Occipital lobe (tissue), 1 donor: ENCODE measurements at regions not wholly inside any gene's neighbourhood (a gene's known extent, or its start where the extent isn't known, plus 50 kb on each side); places are given as distances from the start of the nearest gene placed in this dataset.
"Not testable (repeated sequence)": the region's sequence is repeated elsewhere in the genome, so short reads cannot be mapped to it uniquely, and the experiment has no call there.

Experiments
- DNase-seq: peaks from one replicate; lab custom pipeline; 2025; lab: John Stamatoyannopoulos, UW

DNA sequence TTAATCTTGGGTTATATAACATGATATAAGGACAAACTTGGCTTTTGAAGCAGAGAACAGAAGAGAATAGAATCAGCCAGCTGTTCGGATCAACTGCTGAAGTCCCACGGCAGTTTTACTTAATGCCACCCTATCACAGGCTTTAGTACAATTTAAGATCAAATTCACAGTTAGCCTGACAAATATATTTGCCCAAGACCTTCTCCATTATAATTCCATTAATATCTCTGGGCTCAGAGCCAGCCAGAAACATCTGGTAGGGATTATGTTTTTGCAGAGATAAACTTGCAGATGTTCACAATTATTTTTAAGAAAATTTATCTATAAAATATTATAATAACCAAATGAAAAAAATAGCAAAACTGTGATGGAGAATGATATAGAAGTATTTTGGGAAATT lies 381.4 kb downstream of the RAD51AP2 start:
- DNase-seq = no peak

- no peak for DNase-seq
Measured at GRCh38 chr2:17136231-17136630, 382.0 kb downstream of the RAD51AP2 start.

DNA sequence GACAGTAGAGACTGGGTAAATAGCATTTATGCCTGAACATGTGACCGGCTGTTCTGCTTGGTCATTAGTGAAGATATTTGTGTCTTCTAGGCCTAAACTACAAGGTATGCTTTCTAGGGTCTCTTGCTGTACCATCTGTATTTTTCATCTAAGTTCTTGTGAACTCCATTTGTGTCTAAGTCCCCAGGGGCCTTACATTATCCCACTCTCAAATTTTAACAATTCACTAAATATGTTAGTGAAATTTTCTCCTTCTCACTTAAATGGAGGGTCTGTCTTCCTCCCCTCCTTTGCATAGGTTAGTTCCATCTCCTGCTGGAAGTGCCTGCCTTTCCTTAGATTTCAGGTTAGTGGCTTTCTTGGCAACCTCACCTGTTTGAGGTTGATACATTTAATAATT lies 382.6 kb downstream of the RAD51AP2 start:
- no peak for DNase-seq

GRCh38 chr2:17133052-17133671 lies 385.1 kb downstream of the RAD51AP2 start:
- no peak for DNase-seq

DNA sequence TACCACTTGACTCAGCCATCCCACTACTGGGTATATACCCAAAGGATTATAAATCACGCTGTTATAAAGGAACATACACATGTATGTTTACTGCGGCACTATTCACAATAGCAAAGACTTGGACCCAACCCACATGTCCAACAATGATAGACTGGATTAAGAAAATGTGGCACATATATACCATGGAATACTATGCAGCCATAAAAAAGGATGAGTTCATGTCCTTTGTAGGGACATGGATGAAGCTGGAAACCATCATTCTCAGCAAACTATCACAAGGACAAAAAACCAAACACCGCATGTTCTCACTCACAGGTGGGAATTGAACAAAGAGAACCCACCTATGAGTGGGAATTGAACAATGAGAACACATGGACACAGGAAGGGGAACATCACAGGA lies 387.6 kb downstream of the RAD51AP2 start:
- DNase-seq = not testable (repeated sequence)

GRCh38 chr2:17125989-17126620 lies 392.1 kb downstream of the RAD51AP2 start:
- DNase-seq = no peak

DNA sequence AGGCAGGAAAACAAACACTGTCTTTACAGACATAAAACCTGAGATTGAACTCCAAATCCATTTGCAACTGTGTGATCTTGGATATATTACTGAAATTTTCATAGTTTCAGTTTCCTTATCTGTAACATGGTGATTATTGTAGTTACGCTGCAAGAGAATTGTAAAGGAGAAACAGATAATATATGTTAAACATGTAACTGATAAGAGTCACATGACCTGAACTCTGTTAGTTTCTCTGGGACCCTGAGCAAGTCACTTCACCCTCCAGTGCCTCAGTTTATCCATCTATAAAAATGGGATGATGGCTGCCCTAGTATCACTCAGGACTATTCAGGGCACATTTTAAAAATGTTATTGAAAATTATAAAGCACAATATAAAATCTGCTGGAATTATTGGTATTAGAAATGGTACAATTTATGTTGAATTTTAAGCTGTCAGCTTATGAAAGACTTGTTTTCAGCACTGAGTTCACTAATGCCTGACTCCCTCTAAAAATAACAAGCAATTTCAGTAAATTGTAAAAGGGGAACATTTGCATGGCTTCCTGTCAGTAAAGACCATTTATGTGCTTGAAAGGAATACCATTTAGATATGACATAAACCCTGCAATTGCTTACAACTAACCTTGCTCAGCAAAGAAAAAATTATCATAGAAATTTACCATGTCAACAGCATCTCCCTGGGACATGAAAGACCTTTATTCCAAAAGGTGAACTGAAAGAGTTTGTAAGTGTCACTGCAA lies 393.5 kb downstream of the RAD51AP2 start:
- no peak for DNase-seq

DNA sequence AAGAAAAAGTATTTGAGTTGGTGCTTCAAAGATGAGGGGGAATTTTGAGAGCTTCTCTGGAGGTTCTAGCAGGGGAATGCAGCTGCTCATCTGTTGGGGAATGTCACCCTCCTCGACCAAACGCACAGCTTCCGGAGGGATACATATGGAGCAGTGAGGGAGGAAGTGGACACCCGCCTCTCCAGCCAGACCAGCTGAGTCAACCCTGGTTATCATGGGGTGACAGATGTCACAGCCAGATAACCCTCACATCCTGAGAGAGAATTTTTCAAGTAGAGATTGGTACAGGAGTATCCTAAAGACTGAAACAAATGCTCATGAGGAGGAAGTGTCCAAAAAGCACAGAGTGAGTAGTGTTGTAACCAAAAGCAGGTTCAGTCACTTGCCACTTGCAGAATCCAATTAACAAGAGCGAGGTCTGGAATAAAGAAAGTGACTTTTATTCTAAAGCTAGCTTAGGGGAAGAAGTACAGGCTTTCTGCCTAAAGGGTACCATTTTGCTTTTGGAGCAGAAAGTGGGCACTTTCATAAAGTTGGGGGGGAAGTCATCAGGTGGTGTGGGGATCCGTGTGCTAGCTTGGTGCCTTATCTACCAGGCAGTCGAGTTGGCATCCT lies 395.2 kb downstream of the RAD51AP2 start:
- no peak for DNase-seq

DNA sequence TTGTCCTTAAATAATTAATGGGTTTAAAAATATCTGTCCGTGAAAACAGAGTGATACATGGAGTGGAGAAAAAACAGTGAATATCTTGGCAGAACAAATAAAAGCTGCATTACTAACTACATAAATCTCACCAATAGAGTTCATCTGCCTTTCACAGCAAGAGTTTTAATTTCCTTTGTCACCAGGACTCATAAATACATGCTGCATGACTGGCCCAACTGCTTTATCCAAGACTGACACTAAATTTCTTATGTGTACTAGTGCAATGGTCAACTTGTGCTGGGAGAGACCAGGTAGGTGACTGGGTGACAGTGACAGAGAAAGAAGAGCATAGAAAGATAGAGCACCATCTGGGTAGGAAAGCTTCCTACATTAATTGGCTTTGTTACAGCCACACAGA lies 402.8 kb downstream of the RAD51AP2 start:
- DNase-seq = no peak

DNA sequence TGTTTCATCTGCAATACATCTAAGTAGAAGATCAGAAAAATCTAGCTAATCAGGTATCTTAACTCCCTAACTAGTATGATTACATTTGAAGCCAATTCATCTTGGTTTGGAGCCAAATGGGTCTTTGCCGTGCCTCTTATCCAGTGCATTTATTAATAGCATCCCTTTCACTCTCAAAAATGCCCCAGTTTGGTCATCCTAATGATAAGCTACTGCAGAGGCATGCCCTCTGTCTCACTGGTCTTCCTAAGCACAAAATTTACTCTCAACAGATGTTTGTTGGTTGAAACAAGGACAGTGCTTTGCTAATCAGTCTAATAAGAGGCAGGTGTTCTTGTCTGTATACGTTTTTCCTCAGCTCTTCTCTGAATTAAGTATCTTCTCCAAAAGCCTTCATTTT lies 403.2 kb downstream of the RAD51AP2 start:
- DNase-seq = no peak

DNA sequence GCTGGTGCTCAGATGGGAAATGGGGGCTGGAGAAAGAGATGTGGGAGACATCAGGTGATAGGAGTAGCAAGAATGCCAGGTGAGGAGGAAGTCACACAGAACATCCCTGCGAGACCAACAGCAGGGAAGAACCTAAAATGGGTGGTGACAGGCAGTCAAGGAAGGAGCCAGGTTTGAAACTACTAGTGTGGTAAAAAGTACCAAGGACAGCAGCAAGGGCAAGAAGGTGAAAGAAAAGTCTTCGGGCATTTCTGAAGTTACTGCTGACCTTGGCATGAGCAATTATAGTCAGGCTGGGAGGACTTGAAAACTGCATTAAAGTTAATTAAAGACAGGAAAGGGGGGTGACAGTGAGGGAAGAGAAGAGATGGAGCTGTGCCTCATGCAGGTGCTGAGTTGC lies 410.4 kb downstream of the RAD51AP2 start:
- DNase-seq = no peak

GRCh38 chr2:17107151-17107550 lies 411.1 kb downstream of the RAD51AP2 start:
- no peak for DNase-seq

DNA sequence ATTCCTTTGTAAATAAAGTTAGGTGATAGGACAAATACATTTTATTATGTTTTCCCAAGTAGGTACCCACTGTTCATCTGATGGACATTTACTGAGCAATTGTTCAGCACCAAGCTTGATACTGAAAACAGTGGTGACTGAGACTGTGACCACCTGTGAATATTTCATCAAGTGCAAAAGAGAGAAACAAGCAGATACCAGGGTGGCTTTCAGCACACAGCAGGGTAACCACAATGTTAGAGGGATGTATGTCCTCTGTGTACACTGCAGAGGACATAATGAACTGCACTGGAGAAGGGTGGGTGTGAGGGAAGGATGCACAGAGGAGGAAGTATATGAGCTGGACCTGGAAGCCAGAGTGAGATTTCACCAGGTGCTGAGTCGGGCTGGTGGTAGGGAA lies 411.8 kb downstream of the RAD51AP2 start:
- DNase-seq = no peak

GRCh38 chr2:17104454-17104853 lies 413.8 kb downstream of the RAD51AP2 start:
- no peak for DNase-seq

DNA sequence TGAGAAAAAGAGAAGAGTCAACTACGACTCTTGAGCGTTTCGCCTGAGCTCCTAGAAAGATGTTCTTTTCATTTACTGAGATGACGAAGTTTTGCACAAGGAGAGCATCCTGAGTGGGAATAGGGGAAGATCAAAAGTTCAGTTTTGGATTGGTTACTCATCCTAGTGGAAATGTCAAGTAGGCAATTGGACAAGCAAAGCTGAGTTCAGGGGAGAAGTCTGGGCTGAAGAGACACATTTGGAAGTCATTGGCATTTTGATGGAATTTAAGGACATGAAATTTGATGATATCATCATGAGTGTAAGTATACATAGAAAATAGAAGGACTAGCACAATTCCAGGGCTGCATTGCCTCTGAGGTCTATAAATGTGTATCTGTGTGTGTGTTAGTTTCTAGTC lies 416.6 kb downstream of the RAD51AP2 start:
- DNase-seq = no peak

DNA sequence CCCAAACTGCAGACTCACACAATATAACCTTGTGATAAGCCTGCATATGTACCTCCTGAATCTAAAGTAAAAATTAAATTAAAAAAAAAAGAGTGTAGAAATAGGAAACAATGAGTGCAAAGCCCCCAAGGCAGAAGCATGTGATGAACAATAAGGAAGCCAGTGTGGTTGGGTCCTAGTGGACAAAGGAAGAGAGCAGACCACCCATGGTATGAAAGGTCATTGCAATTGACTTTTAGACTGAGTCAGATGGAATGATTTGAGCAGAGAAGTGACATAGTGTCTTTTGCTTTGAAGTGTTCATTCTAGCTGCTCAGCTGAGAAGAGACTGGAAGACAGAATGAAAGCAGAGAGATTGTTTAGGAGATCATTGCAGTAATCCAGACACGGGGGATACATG lies 417.1 kb downstream of the RAD51AP2 start:
- DNase-seq = no peak

- DNase-seq = no peak
Measured at GRCh38 chr2:17095340-17095739, 422.9 kb downstream of the RAD51AP2 start.

DNA sequence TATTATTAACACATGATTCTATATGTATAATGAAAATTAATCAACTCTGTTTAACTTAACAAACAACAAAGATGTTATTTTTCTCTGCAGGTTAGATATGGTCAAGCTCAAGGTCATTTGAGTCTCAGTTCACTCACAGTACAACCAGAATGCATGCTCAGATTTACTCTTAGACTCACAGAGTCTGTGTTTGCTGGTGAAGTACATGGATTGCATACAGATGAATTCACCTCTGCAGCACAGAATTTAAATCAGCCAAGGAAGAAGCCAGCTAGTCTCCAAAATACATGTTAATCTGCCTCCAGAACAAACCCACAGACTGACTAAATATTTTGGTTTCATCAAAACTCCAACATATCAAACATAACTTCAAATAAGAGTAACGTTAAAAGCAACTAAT lies 424.5 kb downstream of the RAD51AP2 start:
- no peak for DNase-seq

- DNase-seq = no peak
Measured at GRCh38 chr2:17086990-17087389, 421.4 kb upstream of the CYRIA start.

- DNase-seq = no peak
Measured at GRCh38 chr2:17085546-17086202, 420.0 kb upstream of the CYRIA start.

DNA sequence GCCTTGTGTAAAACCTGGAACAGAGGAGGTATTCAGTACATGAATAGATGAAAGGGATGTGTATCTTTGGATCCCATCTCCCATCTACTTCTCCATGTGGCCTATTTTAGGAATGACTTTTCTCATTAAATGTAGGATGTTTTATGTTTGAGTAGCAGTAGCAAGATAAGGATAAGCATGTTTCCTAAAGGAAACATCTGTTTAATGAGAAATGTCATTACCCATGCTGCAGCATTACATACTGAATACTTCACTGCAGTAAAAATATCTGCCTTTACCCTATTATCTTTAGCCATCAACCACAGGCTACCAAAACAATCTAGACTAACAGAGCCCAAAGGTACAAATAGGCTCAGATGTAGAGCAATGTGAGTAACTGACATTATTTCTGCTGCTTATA lies 419.2 kb upstream of the CYRIA start:
- no peak for DNase-seq

DNA sequence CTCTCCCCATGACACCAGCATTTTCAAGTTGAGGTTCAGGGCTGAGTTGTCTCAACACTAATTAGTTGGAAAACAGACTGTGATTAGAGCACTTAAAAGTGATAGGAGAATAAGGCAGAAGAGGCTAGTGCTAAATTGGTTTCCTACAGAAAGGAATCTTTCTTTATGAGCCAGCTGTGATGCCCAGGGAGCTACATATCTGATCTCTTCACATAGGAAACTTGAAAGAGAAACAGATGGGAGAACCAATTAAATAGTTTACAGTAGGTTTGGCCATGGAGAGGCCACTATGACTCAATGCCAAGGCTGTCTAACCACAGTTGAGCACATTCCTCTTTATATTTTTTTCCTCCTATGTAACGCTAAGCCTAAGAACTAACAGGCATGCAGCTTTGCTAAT lies 418.3 kb upstream of the CYRIA start:
- DNase-seq = no peak
